NCI-H1092 treated with DMSO at 0.1 percent for 48 hours (cell line): ENCODE measurements at regions not wholly inside any gene's neighbourhood (a gene's known extent, or its start where the extent isn't known, plus 50 kb on each side); places are given as distances from the start of the nearest gene placed in this dataset.
A peak's percentile ranks its signal among the peaks of the same experiment; 100 is the strongest.
"Not testable (repeated sequence)": the region's sequence is repeated elsewhere in the genome, so short reads cannot be mapped to it uniquely, and the experiment has no call there.

Experiments
- DNase-seq: peaks from one replicate; lab custom pipeline; 2025; lab: John Stamatoyannopoulos, UW

DNA sequence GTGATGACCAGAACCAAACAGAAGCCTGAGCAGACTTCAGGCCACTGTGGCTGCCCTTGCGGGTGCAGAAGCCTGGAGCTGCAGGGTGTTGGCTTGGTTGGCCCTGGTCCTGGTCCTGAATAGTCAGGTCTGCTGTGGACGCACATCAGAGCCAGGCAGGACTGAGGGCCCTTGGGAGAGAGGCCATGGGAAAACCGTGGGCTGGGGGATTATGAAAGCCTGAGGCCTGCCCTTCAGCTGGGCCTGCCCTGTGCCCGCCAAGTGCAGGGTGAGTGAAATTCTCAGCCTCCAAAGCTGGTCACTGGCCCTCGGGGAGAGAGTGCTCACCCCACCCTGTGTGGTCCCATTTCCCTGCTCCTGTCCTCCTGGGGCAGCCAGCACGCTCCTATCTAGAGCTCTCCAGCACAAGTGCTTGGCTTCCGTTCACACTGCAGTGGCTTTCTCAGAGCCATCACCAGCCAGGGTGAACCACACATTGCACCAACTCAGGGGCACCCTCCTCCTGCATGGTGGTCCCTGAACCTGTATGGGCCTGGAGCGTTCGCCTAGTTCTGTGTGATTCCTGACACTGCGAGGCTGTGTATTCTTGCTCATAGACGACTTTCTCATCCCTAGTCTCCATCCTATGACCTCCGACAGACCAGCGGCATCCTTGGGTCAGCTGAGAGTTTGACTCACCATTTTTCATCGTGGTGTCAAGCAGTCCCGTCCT lies 146.1 kb downstream of the TTLL2 start:
- DNase-seq, result no peak

DNA sequence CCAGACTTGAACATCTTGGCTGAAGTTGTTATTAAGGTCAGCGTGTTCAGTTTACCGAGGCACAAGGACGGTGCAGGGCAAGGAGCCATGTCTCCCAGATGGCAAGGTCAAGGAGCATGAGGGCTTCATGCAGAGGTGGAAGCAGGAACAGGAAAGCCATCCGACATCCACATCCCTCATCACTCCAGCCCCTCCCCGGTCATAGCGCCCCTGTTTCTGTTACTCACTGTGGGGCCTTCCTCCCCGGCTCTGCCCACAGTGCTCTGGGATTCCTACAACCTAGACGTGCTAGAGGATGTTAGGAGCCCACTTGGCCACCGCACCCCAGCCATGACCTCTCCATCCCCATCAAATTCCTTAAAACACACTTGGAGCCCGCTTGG lies 146.7 kb downstream of the TTLL2 start:
- DNase-seq, result no peak

- DNase-seq, result no peak
Observed at GRCh38 chr6:167472148-167472547, 147.3 kb downstream of the TTLL2 start.

- no peak for DNase-seq
Observed at GRCh38 chr6:167472880-167473279, 148.0 kb downstream of the TTLL2 start.

- no peak for DNase-seq
Observed at GRCh38 chr6:167474171-167474570, 149.3 kb downstream of the TTLL2 start.

GRCh38 chr6:167474725-167475124 lies 149.8 kb downstream of the TTLL2 start:
- peak; percentile 13 for DNase-seq

GRCh38 chr6:167475947-167476346 lies 151.1 kb downstream of the TTLL2 start:
- DNase-seq, result peak; percentile 95

- no peak for DNase-seq
Observed at GRCh38 chr6:167476844-167477595, 152.1 kb downstream of the TTLL2 start.

GRCh38 chr6:167477688-167478087 lies 152.8 kb downstream of the TTLL2 start:
- DNase-seq, result no peak

DNA sequence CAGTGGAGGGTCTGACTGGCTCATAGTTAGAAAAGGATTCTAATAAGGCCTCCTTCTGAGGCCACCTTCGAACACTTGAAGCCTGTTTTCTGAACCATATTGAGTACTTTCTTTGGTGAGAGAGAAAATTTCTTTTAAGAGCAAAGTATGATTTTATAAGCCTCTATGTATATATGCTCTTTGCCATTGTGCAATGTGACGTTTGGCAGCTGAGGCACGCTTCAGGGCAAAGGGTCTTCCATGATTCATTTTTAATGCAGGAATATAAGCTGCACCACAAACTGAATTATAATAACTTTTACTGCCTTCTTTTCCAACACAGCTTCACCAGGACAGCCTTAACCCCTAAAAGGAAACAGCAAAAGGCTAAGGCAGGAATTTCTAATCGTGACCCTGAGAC lies 154.4 kb downstream of the TTLL2 start:
- no peak for DNase-seq

DNA sequence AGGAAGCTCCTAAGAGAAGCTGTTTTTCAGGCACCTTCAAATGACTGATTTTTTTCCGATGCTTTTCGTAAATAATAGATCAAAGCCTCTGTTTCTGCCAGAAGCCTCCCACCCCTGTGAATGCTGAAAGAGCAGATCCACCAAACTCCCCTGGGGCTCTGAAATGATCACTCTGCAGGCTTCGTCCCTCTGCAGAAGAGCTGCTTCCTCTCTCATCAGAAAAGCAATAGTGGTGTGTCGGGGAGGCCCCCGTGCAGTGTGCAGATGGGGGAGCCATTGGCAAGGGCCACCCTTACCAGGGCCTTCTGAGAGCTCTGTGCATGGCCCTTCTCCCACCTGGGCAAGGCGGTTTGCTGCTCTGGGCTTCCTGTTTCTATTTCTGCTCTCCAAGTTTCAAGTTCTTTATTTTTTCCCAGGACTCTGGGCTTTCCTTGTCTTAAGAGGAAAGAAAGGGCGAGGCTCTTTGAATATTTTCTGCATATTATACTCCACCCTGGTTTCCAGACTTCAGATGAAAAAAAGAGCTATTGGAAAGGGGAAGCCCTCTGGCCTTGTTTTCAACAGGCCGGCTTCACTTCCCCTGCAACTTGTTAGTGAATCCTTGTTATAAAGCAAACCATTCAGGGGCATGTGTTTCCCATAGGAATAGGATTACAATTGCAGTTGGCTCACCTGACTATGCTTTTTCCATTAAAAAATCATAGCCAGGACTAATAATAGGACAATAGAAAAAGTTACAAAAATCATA lies 155.2 kb downstream of the TTLL2 start:
- DNase-seq, result no peak

DNA sequence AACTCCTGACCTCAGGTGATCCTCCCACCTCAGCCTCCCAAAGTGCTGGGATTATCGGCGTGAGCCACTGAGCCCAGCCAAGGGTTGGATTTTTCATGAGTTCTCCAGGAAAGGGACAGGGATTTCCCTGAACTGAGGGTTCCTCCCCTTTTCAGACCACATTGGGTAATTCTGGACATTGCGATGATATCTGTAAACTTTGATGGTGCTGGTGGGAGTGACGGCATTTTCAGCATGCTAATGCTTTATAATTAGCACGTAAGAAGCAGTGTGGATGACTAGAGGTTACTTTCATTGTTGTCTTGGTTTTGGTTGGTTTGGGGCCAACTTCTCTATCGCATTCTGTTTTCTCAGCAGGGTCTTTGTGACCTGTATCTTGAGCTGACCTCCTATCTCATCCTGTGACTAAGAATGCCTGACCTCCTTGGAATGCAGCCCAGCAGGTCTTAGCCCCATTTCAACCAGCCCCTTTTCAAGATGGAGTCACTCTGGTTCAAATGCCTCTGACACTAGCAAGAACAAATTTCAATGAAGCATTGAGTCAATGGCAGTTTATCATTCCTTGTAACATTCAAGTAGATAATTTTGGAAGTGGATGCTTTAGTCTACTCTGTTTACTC lies 156.5 kb downstream of the TTLL2 start:
- no peak for DNase-seq

DNA sequence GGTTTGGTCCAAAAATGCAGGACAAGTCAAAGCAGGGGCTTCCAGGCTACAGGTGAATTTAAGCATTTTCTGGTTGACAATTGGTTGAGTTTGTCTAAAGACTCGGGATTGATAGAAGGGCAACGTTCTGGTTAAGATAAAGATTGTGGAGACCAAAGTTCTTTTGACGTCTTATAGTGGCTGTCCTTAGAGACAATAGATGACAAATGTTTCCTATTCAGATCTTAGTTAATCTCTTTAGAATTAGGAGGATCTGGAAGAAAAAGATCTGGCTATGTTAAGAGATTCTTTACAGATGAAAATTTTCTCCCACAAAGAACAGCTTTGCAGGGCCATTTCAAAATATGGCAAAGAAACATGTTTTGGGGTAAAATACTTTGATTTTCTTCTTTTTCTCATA lies 157.9 kb downstream of the TTLL2 start:
- DNase-seq, result not testable (repeated sequence)

DNA sequence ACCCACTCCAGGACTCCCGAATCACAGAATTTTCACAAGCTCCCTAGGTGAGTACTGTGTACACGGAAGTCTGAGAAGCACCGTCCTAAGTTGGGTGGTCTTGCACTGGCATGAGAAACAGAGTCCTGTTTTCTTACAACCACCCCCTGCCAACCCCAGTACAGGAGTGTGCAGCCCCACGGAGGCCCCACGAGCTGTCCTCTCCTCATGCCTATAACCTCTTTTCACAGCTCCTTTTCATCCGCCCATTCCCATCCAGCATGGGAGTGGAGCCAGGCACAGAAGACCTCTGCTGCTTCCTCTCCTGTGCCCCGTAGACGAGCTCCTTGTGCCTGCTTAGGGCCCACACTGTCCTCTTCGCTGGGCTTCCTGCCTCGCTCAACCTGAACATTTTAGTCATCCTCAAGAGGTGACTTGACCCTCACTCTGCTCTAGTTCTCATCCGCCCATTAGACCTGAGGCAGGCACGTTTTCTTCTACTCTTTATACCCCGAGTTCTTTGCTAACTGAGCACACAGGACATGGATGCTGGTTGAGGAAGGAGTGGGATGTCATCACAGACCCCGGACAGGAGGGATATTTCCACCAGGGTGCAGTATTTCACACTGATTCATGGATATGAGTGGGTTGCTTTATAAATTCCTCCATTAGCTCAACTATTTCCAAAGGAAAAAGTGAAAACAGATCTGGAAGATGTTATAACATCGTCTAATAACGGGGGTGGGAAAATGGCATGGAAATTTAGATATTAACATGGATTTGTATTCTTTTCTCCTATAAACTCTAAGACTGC lies 160.5 kb downstream of the TTLL2 start:
- peak; percentile 26 for DNase-seq

DNA sequence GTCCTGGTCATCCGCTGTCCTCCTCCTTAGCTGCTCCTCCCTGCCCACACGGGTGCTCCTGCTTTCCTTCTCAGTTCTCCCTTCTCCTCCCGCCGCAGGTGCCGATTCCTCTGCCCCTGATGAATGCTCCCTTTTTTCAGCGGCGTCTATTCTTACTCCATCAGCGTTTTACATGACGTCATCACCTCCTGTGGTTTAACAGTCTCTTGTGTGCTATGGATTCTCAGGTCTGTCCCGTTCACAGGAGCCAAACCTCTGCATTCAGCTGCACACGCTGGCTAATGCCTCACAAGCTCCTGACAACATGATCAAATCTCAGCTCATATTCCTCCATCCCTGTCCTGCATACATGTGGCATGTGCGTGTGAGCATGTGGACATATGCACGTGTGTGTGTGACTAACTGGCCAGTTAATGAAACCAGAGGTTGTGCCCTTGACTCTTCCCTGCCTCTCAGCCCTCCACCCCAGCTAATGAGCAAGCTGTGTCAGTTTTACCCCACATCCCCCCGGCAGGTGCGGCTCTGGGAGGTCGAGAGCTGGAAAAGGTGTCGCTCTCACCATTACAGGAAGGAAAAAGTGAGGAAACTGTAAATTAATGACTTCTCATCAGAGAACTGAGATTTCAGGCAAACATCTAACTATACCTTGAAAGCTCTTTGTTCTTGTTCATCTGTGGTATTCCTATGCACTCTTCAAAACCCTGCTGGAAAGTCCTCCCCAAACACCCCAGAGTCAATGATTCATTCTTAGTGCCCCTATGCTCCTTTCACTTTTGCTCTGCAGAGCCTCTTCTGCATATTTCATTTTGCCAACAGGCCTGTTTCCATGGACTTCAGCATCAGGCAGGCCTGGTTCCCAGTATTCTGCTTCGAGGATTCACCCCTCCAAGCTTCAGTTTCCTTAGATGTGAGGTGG lies 163.1 kb downstream of the TTLL2 start:
- no peak for DNase-seq

DNA sequence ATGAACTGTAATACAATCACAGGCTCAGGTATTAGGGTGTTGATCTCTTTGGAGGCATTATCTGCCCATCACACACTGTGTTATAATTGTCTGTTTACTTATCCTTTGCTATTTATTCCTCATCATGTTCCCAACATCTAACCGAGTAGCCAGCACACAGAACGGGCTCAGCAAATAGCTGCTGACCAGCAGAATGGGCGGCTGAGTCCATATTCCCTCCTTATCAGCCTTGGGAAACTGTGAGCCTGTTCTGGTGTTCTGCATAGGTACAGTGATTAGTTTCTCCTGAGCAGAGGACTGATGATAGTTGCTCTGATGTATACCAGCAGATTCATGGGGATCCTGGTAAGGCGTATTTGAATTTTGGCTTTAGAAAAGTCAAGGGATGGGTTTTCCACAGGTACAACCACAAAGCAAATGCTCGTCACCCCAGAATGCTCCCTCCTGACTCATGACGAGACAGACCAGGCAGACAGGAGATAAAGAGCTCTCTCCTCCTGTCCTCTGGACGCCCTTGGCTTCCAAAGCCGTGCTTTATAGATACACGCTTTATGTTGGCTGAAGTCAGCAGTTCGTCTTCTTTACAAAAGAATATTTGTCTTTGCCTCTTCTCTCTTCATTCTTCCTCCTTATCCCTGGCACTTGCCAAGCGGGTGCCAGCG lies 166.7 kb downstream of the TTLL2 start:
- DNase-seq, result no peak

GRCh38 chr6:167492100-167492449 lies 167.2 kb downstream of the TTLL2 start:
- DNase-seq, result no peak

DNA sequence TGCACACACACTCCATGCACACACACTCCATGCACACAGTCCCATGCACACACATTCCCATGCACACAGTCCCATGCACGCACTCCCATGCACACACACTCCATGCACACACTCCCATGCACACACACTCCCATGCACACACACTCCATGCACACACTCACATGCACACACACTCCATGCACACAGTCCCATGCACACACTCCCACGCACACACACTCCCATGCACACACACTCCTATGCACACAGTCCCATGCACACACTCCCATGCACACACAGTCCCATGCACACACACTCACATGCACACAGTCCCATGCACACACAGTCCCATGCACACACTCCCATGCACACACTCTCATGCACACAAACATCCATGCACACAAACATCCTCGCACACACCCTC lies 168.4 kb downstream of the TTLL2 start:
- no peak for DNase-seq

DNA sequence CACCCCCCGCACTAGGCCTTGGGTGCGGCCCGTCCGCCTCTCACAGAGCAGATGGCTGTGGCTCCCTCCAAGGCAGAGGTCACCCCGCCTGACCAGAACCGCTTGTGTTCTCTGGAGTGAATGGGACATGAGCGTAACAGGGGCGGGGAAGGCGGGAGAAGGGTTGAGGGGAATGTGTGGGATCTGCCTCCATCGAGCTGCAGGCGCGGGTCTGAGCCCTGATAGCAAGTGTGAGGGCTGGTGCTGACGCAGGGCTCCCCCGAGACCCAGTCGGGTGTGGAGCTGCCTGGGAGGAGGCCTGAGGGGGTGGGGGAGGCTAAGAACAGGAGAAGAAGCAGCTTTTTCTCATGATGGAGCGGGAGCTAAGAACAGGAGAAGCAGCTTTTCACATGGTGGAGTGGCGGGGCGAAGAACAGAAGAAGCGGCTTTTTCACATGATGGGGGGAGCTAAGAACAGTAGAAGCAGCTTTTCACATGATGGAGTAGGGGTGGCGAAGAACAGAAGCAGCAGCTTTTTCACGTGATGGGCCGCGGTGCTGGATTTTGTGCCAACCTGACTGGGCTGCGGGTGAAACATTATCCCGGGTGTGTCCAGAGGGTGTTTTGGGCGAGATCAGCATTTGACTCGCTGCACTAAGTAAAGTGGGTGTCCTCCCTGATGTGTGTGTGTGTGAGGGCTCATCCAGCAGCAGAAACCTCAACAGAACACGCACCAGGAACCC lies 169.3 kb downstream of the TTLL2 start:
- no peak for DNase-seq
